ENCODE measurements at regions not wholly inside any gene's neighbourhood (a gene's known extent, or its start where the extent isn't known, plus 50 kb on each side); places are given as distances from the start of the nearest gene placed in this dataset.
A peak's percentile ranks its signal among the peaks of the same experiment; 100 is the strongest.
"Not testable (repeated sequence)": the region's sequence is repeated elsewhere in the genome, so short reads cannot be mapped to it uniquely, and the experiment has no call there.

- no peak for DNase-seq
These were observed 70.6 kb downstream of the SMPDL3A start for GRCh38 chr6:122859676-122860075.

- peak in 1 of 2 experiments; percentile 37 for DNase-seq
These were observed 72.5 kb downstream of the SMPDL3A start for GRCh38 chr6:122861594-122861993.

- DNase-seq: no peak
These were observed 79.1 kb downstream of the SMPDL3A start for GRCh38 chr6:122868137-122868536.

GRCh38 chr6:122869437-122870024, 80.5 kb downstream of the SMPDL3A start:
- peak; percentile 45 to 73 for DNase-seq

GRCh38 chr6:122871079-122871478, 82.0 kb downstream of the SMPDL3A start:
- no peak for DNase-seq

- no peak for DNase-seq
These were observed 83.3 kb downstream of the SMPDL3A start for GRCh38 chr6:122872311-122872710.

- no peak for DNase-seq
These were observed 88.2 kb downstream of the SMPDL3A start for GRCh38 chr6:122877302-122877701.

- DNase-seq: no peak
These were observed 89.7 kb downstream of the SMPDL3A start for GRCh38 chr6:122878796-122879195.

GRCh38 chr6:122886481-122886880, 97.4 kb downstream of the SMPDL3A start:
- no peak for DNase-seq

GRCh38 chr6:122887941-122888340, 98.9 kb downstream of the SMPDL3A start:
- DNase-seq: no peak

- not testable (repeated sequence) for DNase-seq
These were observed 99.6 kb downstream of the SMPDL3A start for GRCh38 chr6:122888680-122889079.

- no peak for DNase-seq
These were observed 101.2 kb downstream of the SMPDL3A start for GRCh38 chr6:122890250-122890649.

- DNase-seq: no peak
These were observed 101.2 kb upstream of the CLVS2 start for GRCh38 chr6:122894791-122895190.

GRCh38 chr6:122902326-122902725, 93.7 kb upstream of the CLVS2 start:
- no peak for DNase-seq

- DNase-seq: no peak
These were observed 92.6 kb upstream of the CLVS2 start for GRCh38 chr6:122903266-122903915.

- DNase-seq: no peak
These were observed 91.9 kb upstream of the CLVS2 start for GRCh38 chr6:122904166-122904565.

GRCh38 chr6:122913558-122913957, 82.5 kb upstream of the CLVS2 start:
- DNase-seq: no peak

- no peak for DNase-seq
These were observed 77.3 kb upstream of the CLVS2 start for GRCh38 chr6:122918714-122919113.

- no peak for DNase-seq
These were observed 65.5 kb upstream of the CLVS2 start for GRCh38 chr6:122930252-122931180.

- DNase-seq: no peak
These were observed 64.1 kb upstream of the CLVS2 start for GRCh38 chr6:122931916-122932315.

GRCh38 chr6:122944936-122945335, 51.1 kb upstream of the CLVS2 start:
- DNase-seq: not testable (repeated sequence)

Measured in NCI-H524 (cell line).